ENCODE measurements at regions not wholly inside any gene's neighbourhood (a gene's known extent, or its start where the extent isn't known, plus 50 kb on each side); places are given as distances from the start of the nearest gene placed in this dataset.

DNA sequence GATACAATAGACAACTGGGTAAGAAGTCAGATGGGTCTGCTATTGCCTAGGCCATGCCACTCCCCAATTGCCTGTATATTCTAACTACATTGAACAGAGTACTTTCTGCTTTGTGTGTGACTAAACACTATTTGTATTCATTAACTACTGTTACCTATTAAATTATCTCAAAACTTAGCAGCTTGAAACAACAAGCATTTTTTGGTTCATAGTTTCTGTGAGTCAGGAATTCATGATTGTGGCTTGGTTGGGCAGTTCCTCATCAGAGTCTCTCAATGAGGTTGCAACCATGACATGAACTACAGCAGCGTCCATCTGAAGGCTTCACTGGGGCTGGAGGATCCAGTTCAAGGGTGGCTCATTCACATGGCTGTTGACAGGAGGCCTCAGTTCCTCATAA, 205.7 kb downstream of the EN1 start:
- Histone ChIP-seq H3K27me3 (ENCODE audit: insufficient read depth, low read length) (no peaks in the 10 kb centered on the region), H3K9me3 (ENCODE audit: low read depth, low read length) (no peaks in the 10 kb centered on the region), H3K4me3 (ENCODE audit: low read length) (no peak overlapping the region), H3K4me1 (ENCODE audit: insufficient read depth, low read length) (no peaks in the 10 kb centered on the region)

DNA sequence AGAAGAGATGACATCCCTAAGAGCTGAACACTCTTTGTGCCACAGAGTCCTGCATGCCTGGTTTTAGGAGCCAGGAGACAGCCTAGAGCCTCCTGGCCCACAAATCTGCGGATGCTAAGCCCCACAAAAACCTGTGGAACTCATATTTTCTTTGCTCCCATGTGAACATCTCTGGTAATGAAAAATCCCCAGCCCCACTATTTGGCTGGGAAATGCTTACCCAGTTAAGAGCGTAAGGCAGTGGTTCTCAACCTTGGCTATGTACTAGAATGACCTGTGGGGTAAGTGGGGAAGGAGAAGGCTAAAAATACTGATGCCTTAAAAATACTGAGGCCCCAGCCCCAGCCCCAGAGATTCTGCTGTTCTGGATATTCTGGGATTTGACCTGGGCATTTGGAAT, 208.1 kb downstream of the EN1 start:
- no peaks in the 10 kb centered on the region for H3K27me3 ChIP-seq (ENCODE audit: insufficient read depth, low read length)
- H3K4me3 ChIP-seq (ENCODE audit: low read length) = no peak overlapping the region
- no peaks in the 10 kb centered on the region for H3K9me3 ChIP-seq (ENCODE audit: low read depth, low read length)
- H3K4me1 ChIP-seq (ENCODE audit: insufficient read depth, low read length) = no peaks in the 10 kb centered on the region

GRCh38 chr2:118638453-118638852, 209.0 kb downstream of the EN1 start:
- Histone ChIP-seq H3K9me3 (ENCODE audit: low read depth, low read length) (no peaks in the 10 kb centered on the region), H3K27me3 (ENCODE audit: insufficient read depth, low read length) (no peaks in the 10 kb centered on the region), H3K4me1 (ENCODE audit: insufficient read depth, low read length) (no peaks in the 10 kb centered on the region), H3K4me3 (ENCODE audit: low read length) (no peak overlapping the region)

GRCh38 chr2:118635891-118636290, 211.6 kb downstream of the EN1 start:
- H3K27me3 ChIP-seq (ENCODE audit: insufficient read depth, low read length) = no peaks in the 10 kb centered on the region
- no peaks in the 10 kb centered on the region for H3K9me3 ChIP-seq (ENCODE audit: low read depth, low read length)
- H3K4me1 ChIP-seq (ENCODE audit: insufficient read depth, low read length) = no peaks in the 10 kb centered on the region
- no peak overlapping the region for H3K4me3 ChIP-seq (ENCODE audit: low read length)

- Histone ChIP-seq H3K27me3 (ENCODE audit: insufficient read depth, low read length) (no peaks in the 10 kb centered on the region), H3K4me3 (ENCODE audit: low read length) (no peak overlapping the region)
Observed at GRCh38 chr2:118634876-118635275, 212.6 kb downstream of the EN1 start.

GRCh38 chr2:118633371-118634018, 214.0 kb downstream of the EN1 start:
- Histone ChIP-seq H3K4me1 (ENCODE audit: insufficient read depth, low read length) (no peaks in the 10 kb centered on the region), H3K9me3 (ENCODE audit: low read depth, low read length) (no peaks in the 10 kb centered on the region), H3K27me3 (ENCODE audit: insufficient read depth, low read length) (no peaks in the 10 kb centered on the region), H3K4me3 (ENCODE audit: low read length) (no peak overlapping the region)

More at GRCh38 chr2:118634876-118635275, 212.6 kb downstream of the EN1 start:
- Histone ChIP-seq H3K4me1 (ENCODE audit: insufficient read depth, low read length) (no peaks in the 10 kb centered on the region), H3K9me3 (ENCODE audit: low read depth, low read length) (no peaks in the 10 kb centered on the region)

DNA sequence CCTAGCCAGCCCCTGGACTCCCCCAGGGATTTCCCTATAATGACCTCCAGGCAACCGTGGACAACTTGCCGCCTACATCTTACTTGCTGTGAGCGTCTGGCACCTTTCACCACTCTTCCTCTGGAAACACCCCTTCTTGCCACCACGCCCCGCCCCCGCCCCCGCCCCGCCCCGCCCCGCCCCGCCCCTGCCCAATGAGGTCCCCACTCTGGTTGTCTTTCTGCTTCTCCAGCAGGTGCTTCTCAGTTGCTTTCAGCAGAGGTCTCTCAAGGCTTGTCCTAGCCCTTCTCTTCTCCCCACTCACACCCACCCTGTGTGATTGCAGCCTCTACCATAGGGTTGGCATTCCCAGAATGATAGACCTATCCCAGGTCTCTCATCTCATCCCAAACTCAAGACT, 214.5 kb downstream of the EN1 start:
- Histone ChIP-seq H3K9me3 (ENCODE audit: low read depth, low read length) (no peaks in the 10 kb centered on the region), H3K4me1 (ENCODE audit: insufficient read depth, low read length) (no peaks in the 10 kb centered on the region), H3K4me3 (ENCODE audit: low read length) (no peak overlapping the region), H3K27me3 (ENCODE audit: insufficient read depth, low read length) (no peaks in the 10 kb centered on the region)

DNA sequence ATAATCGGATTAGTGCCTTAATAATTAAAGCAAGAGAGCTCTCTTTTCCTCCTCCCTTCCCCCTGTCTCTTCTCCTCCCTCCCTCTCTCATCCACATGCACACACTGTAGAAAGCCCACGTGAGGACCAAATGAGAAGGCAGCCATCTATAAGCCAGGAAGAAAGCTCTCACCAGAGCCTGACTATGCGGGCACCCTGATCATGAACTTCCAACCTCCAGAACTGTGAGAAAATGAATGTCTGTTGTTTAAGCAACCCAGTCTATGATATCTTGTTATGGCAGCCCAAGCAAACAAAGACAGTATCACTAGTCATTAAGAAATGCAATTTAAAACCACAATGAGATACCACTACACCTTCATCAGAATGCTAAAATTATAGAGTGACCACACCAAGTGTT, 220.3 kb downstream of the EN1 start:
- no peak overlapping the region for H3K4me3 ChIP-seq (ENCODE audit: low read length)
- H3K9me3 ChIP-seq (ENCODE audit: low read depth, low read length) = no peaks in the 10 kb centered on the region
- no peaks in the 10 kb centered on the region for H3K4me1 ChIP-seq (ENCODE audit: insufficient read depth, low read length)
- no peaks in the 10 kb centered on the region for H3K27me3 ChIP-seq (ENCODE audit: insufficient read depth, low read length)

GRCh38 chr2:118622913-118623312, 224.5 kb downstream of the EN1 start:
- no peaks in the 10 kb centered on the region for H3K4me1 ChIP-seq (ENCODE audit: insufficient read depth, low read length)
- H3K4me3 ChIP-seq (ENCODE audit: low read length) = no peak overlapping the region
- H3K27me3 ChIP-seq (ENCODE audit: insufficient read depth, low read length) = no peaks in the 10 kb centered on the region
- H3K9me3 ChIP-seq (ENCODE audit: low read depth, low read length) = no peaks in the 10 kb centered on the region

- Histone ChIP-seq H3K9me3 (ENCODE audit: low read depth, low read length) (no peaks in the 10 kb centered on the region), H3K4me3 (ENCODE audit: low read length) (no peak overlapping the region), H3K4me1 (ENCODE audit: insufficient read depth, low read length) (no peaks in the 10 kb centered on the region), H3K27me3 (ENCODE audit: insufficient read depth, low read length) (no peaks in the 10 kb centered on the region)
Observed at GRCh38 chr2:118622108-118622507, 225.3 kb downstream of the EN1 start.

DNA sequence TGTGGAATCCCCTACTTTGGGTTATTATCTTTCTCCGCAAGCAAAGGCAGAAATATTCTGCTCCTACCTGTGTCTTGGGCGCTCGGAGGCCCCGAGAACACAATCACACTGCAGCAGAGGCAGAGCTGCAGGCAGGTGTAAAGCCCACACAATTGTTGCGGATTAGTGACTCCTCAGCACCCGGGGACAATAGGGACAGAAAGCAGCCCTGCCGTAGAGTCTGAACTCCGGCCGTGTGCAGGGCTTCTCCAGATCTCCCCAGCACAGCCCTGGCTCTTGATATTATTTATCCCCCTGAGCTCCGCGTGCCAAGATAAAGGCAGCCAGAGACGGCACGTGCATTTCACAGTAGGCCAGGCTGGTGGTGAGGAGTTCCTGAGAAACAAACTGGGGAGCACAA, 229.2 kb downstream of the EN1 start:
- Histone ChIP-seq H3K4me1 (ENCODE audit: insufficient read depth, low read length) (no peaks in the 10 kb centered on the region), H3K27me3 (ENCODE audit: insufficient read depth, low read length) (no peaks in the 10 kb centered on the region), H3K9me3 (ENCODE audit: low read depth, low read length) (no peaks in the 10 kb centered on the region), H3K4me3 (ENCODE audit: low read length) (no peak overlapping the region)

GRCh38 chr2:118616432-118616831, 231.0 kb downstream of the EN1 start:
- no peaks in the 10 kb centered on the region for H3K27me3 ChIP-seq (ENCODE audit: insufficient read depth, low read length)
- H3K9me3 ChIP-seq (ENCODE audit: low read depth, low read length) = no peaks in the 10 kb centered on the region
- H3K4me1 ChIP-seq (ENCODE audit: insufficient read depth, low read length) = no peaks in the 10 kb centered on the region
- no peak overlapping the region for H3K4me3 ChIP-seq (ENCODE audit: low read length)

DNA sequence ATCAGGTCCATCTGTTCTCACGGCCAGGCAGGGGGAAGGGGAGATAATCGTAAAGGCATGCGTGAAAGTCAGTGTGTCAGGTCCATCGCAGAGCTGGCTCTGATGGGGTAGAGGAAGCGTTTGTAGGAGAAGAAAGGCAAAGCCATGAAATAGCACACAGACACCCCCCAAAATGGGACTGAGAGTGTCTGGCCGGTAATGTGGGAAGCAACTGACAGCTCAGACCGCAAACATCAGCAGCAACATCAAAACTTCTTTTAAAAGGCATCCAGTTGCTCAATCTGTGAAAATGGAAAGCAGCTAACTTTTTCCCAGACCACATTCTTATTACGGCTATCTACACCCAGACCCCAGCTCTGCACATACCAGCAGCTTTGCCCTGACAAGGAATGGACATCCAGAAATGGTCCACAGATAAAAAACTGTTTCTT, 232.6 kb downstream of the EN1 start:
- no peaks in the 10 kb centered on the region for H3K4me1 ChIP-seq (ENCODE audit: insufficient read depth, low read length)
- no peaks in the 10 kb centered on the region for H3K9me3 ChIP-seq (ENCODE audit: low read depth, low read length)
- no peak overlapping the region for H3K4me3 ChIP-seq (ENCODE audit: low read length)
- H3K27me3 ChIP-seq (ENCODE audit: insufficient read depth, low read length) = no peaks in the 10 kb centered on the region

DNA sequence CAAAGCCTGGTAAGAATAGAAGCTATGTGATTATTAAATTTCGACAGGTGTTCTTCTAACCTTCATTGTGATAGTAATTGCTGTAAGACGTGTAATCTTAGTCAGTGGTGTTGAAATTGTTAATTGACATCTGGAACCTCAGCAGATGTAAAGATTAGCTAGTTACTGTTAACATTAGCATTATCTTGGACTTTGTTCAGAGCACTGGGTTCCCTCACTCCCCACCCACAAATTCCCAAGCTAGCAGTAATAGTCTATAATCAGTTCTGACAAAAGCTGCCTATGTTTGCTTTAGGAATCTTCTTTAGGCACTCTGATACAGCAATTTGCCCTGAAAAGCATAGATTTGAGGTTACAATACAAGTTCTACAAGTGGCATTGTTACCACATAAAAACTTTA, 233.7 kb downstream of the EN1 start:
- no peak overlapping the region for H3K4me3 ChIP-seq (ENCODE audit: low read length)
- no peaks in the 10 kb centered on the region for H3K4me1 ChIP-seq (ENCODE audit: insufficient read depth, low read length)
- H3K9me3 ChIP-seq (ENCODE audit: low read depth, low read length) = no peaks in the 10 kb centered on the region
- H3K27me3 ChIP-seq (ENCODE audit: insufficient read depth, low read length) = no peaks in the 10 kb centered on the region

DNA sequence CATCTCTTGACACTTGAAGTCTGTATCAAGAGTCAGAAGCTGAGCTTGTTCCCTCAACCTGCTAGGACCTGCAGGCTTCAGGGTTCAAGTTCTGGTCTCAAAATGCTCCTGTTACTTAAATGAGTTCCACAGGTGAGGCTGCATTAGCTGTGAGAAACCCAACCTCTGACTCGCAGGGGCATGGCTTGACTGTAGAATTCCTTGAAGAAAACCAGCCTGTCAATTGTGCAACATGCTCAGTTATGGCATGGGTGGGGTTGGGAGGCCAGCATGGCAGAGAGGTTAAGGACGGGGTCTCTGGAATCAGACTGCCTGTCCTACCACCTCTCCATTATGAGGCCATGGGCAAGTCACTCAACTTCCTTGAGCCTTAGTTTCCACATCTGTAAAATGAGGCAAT, 235.8 kb downstream of the EN1 start:
- Histone ChIP-seq H3K4me3 (ENCODE audit: low read length) (no peak overlapping the region), H3K27me3 (ENCODE audit: insufficient read depth, low read length) (no peaks in the 10 kb centered on the region), H3K4me1 (ENCODE audit: insufficient read depth, low read length) (no peaks in the 10 kb centered on the region), H3K9me3 (ENCODE audit: low read depth, low read length) (no peaks in the 10 kb centered on the region)

DNA sequence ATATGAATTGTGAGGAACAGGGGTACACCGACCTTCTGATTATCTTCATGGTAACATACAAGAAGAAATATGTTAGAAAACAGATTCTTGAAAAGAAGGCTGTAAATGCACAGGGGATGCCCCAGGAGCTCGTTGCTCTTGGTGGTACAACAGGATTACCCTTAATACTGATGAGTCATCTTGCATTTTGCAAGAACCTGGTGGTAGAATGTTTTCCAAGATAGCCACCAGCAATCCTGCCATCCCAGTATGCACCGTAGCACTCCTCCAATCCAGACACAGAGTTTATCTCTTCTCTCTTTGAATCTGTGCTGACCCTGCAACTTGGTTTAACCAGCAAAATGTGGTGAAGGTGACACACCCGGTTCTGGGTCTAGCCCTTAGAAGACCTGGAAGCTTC, 238.3 kb downstream of the EN1 start:
- Histone ChIP-seq H3K27me3 (ENCODE audit: insufficient read depth, low read length) (no peaks in the 10 kb centered on the region), H3K4me1 (ENCODE audit: insufficient read depth, low read length) (no peaks in the 10 kb centered on the region), H3K9me3 (ENCODE audit: low read depth, low read length) (no peaks in the 10 kb centered on the region), H3K4me3 (ENCODE audit: low read length) (no peak overlapping the region)

All from mononuclear cell (primary cell).